IMR-90 (cell line): ENCODE measurements at regions not wholly inside any gene's neighbourhood (a gene's known extent, or its start where the extent isn't known, plus 50 kb on each side); places are given as distances from the start of the nearest gene placed in this dataset.

Source experiments
- ATAC-seq: fragments of 200-7000 bp; cut with Tn5 transposase; 2 replicates; pipeline ENCODE4 v1.9.1; 2020; ENCODE audit warnings: low read depth, mild to moderate bottlenecking, moderate library complexity
- BruUV-seq: library from RNA; stranded (reverse); fragments of 400-500 nt; replicated peaks from 2 replicates; lab custom pipeline; 2021; lab: Mats Ljungman, UMichigan
- CTCF ChIA-PET: fragments of 300-600 bp; formaldehyde crosslinking; extraction: SDS; loops from one replicate; lab custom pipeline; 2021; ENCODE audit warnings: antibody characterized with exemption; lab: Yijun Ruan, JAX
- POLR2A ChIA-PET: fragments of 300-600 bp; sonication (Branson Sonifier 250); formaldehyde crosslinking; loops from one replicate; lab custom pipeline; 2022; ENCODE audit warnings: antibody characterized with exemption; ENCODE audit not compliant: unreplicated experiment; lab: Charles Lee
- DNase-seq: peaks from one replicate; pipeline ENCODE4 v3.0.0; 2013
- H2AFZ ChIP-seq: replicated peaks from 2 replicates; pipeline ENCODE3; 2013; ENCODE audit warnings: low read length, mild to moderate bottlenecking; ENCODE audit not compliant: poor library complexity
- H2AK5ac ChIP-seq: 2 replicates; pipeline ENCODE4 v1.6.1; 2013; ENCODE audit warnings: low read depth, low read length, inconsistent platforms
- H2AK9ac ChIP-seq: replicated peaks from 2 replicates; pipeline ENCODE3; 2013; ENCODE audit warnings: mild to moderate bottlenecking, low read depth, low read length, moderate library complexity; ENCODE audit not compliant: poor library complexity
- H2BK120ac ChIP-seq: 2 replicates; pipeline ENCODE4 v1.6.1; 2013; ENCODE audit warnings: low read depth, low read length, inconsistent platforms
- H2BK15ac ChIP-seq: 3 replicates; pipeline ENCODE4 v1.6.1; 2013; ENCODE audit warnings: low read depth, low read length, inconsistent platforms
- H2BK20ac ChIP-seq: 2 replicates; pipeline ENCODE4 v1.6.1; 2013; ENCODE audit warnings: low read depth, mild to moderate bottlenecking, inconsistent platforms, low read length, moderate library complexity
- H2BK5ac ChIP-seq: 2 replicates; pipeline ENCODE4 v1.6.1; 2013; ENCODE audit warnings: mild to moderate bottlenecking, low read depth, low read length, inconsistent platforms; ENCODE audit not compliant: poor library complexity, severe bottlenecking
- H3K14ac ChIP-seq: replicated peaks from 2 replicates; pipeline ENCODE4 v1.6.1; 2013; ENCODE audit warnings: low read depth, low read length, inconsistent platforms
- H3K18ac ChIP-seq: 2 replicates; pipeline ENCODE4 v1.6.1; 2013; ENCODE audit warnings: low read depth, low read length, control low read depth
- H3K23ac ChIP-seq: 2 replicates; pipeline ENCODE4 v1.6.1; 2013; ENCODE audit warnings: low read depth, low read length, inconsistent platforms
- H3K27ac ChIP-seq: 2 replicates; pipeline ENCODE4 v1.5.1; 2013; ENCODE audit warnings: mild to moderate bottlenecking, control low read depth, low read length; ENCODE audit not compliant: insufficient read depth
- H3K27me3 ChIP-seq: 2 replicates; pipeline ENCODE4 v1.6.1; 2013; ENCODE audit warnings: low read length; ENCODE audit not compliant: control insufficient read depth, insufficient read depth
- H3K36me3 ChIP-seq: 2 replicates; pipeline ENCODE4 v1.6.1; 2013; ENCODE audit warnings: low read length, mixed read lengths; ENCODE audit not compliant: control insufficient read depth, insufficient read depth
- H3K4ac ChIP-seq: 2 replicates; pipeline ENCODE4 v1.6.1; 2013; ENCODE audit warnings: low read depth, low read length, inconsistent platforms
- H3K4me1 ChIP-seq: 2 replicates; pipeline ENCODE4 v1.6.1; 2013; ENCODE audit warnings: low read length, mixed read lengths; ENCODE audit not compliant: control insufficient read depth, insufficient read depth
- H3K4me2 ChIP-seq: 2 replicates; pipeline ENCODE4 v1.6.1; 2013; ENCODE audit warnings: low read depth, mild to moderate bottlenecking, control low read depth, low read length, moderate library complexity
- H3K4me3 ChIP-seq: 2 replicates; pipeline ENCODE4 v1.5.1; 2013; ENCODE audit warnings: low read depth, mild to moderate bottlenecking, control low read depth, low read length, moderate library complexity; ENCODE audit not compliant: insufficient read depth
- H3K56ac ChIP-seq: 2 replicates; pipeline ENCODE4 v1.6.1; 2013; ENCODE audit warnings: low read length, inconsistent platforms; ENCODE audit not compliant: insufficient read depth; ENCODE audit errors: extremely low read depth
- H3K79me1 ChIP-seq, 2 experiments: 2 replicates each; pipeline ENCODE4 v1.6.1; 2013; ENCODE audit warnings: low read length in 2 of 2, inconsistent platforms in 1 of 2, low read depth in 1 of 2
- H3K9ac ChIP-seq: 2 replicates; pipeline ENCODE4 v1.6.1; 2013; ENCODE audit warnings: low read depth, low read length, control low read depth
- H3K9me1 ChIP-seq: 2 replicates; pipeline ENCODE4 v1.6.1; 2013; ENCODE audit warnings: low read length, inconsistent platforms; ENCODE audit not compliant: insufficient read depth
- H3K9me3 ChIP-seq: 2 replicates; pipeline ENCODE4 v1.6.1; 2013; ENCODE audit warnings: low read length; ENCODE audit not compliant: control insufficient read depth, insufficient read depth
- H4K20me1 ChIP-seq: 2 replicates; pipeline ENCODE4 v1.6.1; 2013; ENCODE audit warnings: low read length, inconsistent platforms; ENCODE audit not compliant: insufficient read depth
- H4K5ac ChIP-seq: 2 replicates; pipeline ENCODE4 v1.6.1; 2013; ENCODE audit warnings: mild to moderate bottlenecking, low read depth, low read length, control low read depth
- H4K8ac ChIP-seq, 2 experiments: 2 replicates each; pipeline ENCODE4 v1.6.1; 2013; ENCODE audit warnings: low read depth in 2 of 2, low read length in 2 of 2, control low read depth in 1 of 2, inconsistent platforms in 1 of 2
- H4K91ac ChIP-seq: 2 replicates; pipeline ENCODE4 v1.6.1; 2013; ENCODE audit warnings: low read depth, low read length, inconsistent platforms; ENCODE audit not compliant: insufficient read depth
- CHD1 ChIP-seq: IDR thresholded peaks from 2 replicates; pipeline ENCODE4 v1.6.1; 2012; ENCODE audit warnings: low read depth, low read length, improper control_type of control experiment
- FOS ChIP-seq: fragments of 150-350 bp; IDR thresholded peaks from 2 replicates; pipeline ENCODE4 v1.6.1; 2016; ENCODE audit warnings: low read depth, low read length
- MAZ ChIP-seq: IDR thresholded peaks from 2 replicates; pipeline ENCODE4 v1.6.1; 2012; ENCODE audit warnings: low read depth, mild to moderate bottlenecking, low read length, improper control_type of control experiment, moderate library complexity, borderline replicate concordance
- NFE2L2 ChIP-seq: fragments of 150-350 bp; IDR thresholded peaks from 2 replicates; pipeline ENCODE4 v1.6.1; 2016; ENCODE audit warnings: low read depth, mild to moderate bottlenecking, low read length
- RCOR1 ChIP-seq: IDR thresholded peaks from 2 replicates; pipeline ENCODE4 v1.6.1; 2012; ENCODE audit warnings: mild to moderate bottlenecking, low read length, improper control_type of control experiment; ENCODE audit not compliant: insufficient replicate concordance
- RFX5 ChIP-seq: IDR thresholded peaks from 2 replicates; pipeline ENCODE4 v1.8.0; 2012; ENCODE audit warnings: low read depth, mild to moderate bottlenecking, low read length, moderate library complexity
- WGBS, 2 experiments: methylation state at CpG; one replicate each; pipeline versions ENCODE4 v1.1.5 to v1.1.7; 2013; ENCODE audit warnings: missing lambda C conversion rate in 2 of 2; ENCODE audit not compliant: insufficient read length in 1 of 2; ENCODE audit errors: extremely low coverage in 2 of 2; 5-methylcytosine and 5-hydroxymethylcytosine counted together
- dilution Hi-C: fragments of 300-500 bp; cut with HindIII; formaldehyde crosslinking; loops from one replicate; pipeline ENCODE4 v1.14.3; 2018; ENCODE audit warnings: low sequenced_read_pairs; ENCODE audit not compliant: unreplicated experiment
- in situ Hi-C: fragments of 300-500 bp; cut with MboI; formaldehyde crosslinking; loops from 3 replicates; pipeline ENCODE4 v1.14.3; 2019; ENCODE audit warnings: low sequenced_read_pairs, inconsistent platforms, mixed read lengths
- intact Hi-C: fragments of 100-400 bp; cut with micrococcal nuclease; formaldehyde crosslinking; loops from 2 replicates; pipeline ENCODE4 v1.10.0; 2022
- TF ChIP-seq, protein P1 (sequence below): conservative IDR thresholded peaks from 2 replicates; pipeline ENCODE4 v1.5.1; 2012; ENCODE audit warnings: mild to moderate bottlenecking, low read depth, low read length, improper control_type of control experiment

DNA sequence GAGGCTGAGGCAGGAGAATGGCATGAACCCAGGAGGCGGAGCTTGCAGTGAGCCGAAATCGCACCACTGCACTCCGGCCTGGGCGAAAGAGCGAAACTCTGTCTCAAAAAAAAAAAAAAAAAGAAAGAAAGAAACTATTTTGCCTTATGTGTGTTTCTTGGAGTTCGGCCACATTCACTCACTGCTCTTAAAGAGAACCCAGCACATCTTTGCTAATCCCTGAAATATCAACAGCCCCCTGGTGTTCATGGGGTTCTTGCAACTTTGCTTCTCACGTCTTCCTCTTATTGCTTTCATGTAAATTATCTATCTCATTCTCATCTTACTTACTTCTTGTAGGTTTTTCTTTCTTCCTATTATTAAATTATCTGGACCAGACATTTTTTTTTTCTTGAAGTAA lies 126.3 kb upstream of the ASTN2 start:
- Histone ChIP-seq H4K8ac (no peak overlapping the region), H2BK15ac (no peak overlapping the region), H3K9ac (no peak overlapping the region), H3K23ac (no peak overlapping the region), H3K9me1 (no peaks in the 10 kb centered on the region), H3K36me3 (no peaks in the 10 kb centered on the region), H2AK5ac (no peak overlapping the region), H4K91ac (no peak overlapping the region), H3K27me3 (no peaks in the 10 kb centered on the region), H4K5ac (no peak overlapping the region), H2BK20ac (no peak overlapping the region), H3K4me1 (no peaks in the 10 kb centered on the region), H2BK5ac (no peak overlapping the region), H3K14ac (no peak overlapping the region), H3K56ac (no peak overlapping the region), H3K4ac (no peak overlapping the region), H3K9me3 (0 out of 2 replicates have a peak, but pooled peaks cover 5% of the 10 kb centered on the region), H3K18ac (no peak overlapping the region), H3K27ac (no peak overlapping the region), H3K4me2 (no peak overlapping the region), H2AFZ (no peak overlapping the region), H2AK9ac (no peak overlapping the region), H3K79me1 (no peaks in the 10 kb centered on the region), H2BK120ac (no peak overlapping the region), H3K4me3 (no peak overlapping the region), H4K20me1 (no peaks in the 10 kb centered on the region)
- dilution Hi-C loops (no loop called here), intact Hi-C loops (no loop called here), in situ Hi-C loops (no loop called here)
- no peak for DNase-seq
- WGBS, 2 experiments, result no CpG with 5 or more reads among the region's 8 CpGs
- CTCF ChIA-PET, result no interaction called here
- POLR2A ChIA-PET, result no interaction called here
- no peak for TF ChIP-seq FOS
- no peak for TF ChIP-seq MAZ
- no peak for TF ChIP-seq RFX5
- no peak for TF ChIP-seq NFE2L2
- no peak for TF ChIP-seq CHD1
- TF ChIP-seq RCOR1, result no peak
- TF ChIP-seq, protein P1, sequence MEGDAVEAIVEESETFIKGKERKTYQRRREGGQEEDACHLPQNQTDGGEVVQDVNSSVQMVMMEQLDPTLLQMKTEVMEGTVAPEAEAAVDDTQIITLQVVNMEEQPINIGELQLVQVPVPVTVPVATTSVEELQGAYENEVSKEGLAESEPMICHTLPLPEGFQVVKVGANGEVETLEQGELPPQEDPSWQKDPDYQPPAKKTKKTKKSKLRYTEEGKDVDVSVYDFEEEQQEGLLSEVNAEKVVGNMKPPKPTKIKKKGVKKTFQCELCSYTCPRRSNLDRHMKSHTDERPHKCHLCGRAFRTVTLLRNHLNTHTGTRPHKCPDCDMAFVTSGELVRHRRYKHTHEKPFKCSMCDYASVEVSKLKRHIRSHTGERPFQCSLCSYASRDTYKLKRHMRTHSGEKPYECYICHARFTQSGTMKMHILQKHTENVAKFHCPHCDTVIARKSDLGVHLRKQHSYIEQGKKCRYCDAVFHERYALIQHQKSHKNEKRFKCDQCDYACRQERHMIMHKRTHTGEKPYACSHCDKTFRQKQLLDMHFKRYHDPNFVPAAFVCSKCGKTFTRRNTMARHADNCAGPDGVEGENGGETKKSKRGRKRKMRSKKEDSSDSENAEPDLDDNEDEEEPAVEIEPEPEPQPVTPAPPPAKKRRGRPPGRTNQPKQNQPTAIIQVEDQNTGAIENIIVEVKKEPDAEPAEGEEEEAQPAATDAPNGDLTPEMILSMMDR, result no peak
- no TSS peak for BruUV-seq
- ATAC-seq, result no peak
